HG03175 (cell line): ENCODE measurements at regions not wholly inside any gene's neighbourhood (a gene's known extent, or its start where the extent isn't known, plus 50 kb on each side); places are given as distances from the start of the nearest gene placed in this dataset.

Source experiments
- ATAC-seq: cut with Tn5 transposase; IDR thresholded peaks from one replicate; pipeline ENCODE4 v1.9.1; 2021; ENCODE audit warnings: mild to moderate bottlenecking, moderate library complexity; ENCODE audit not compliant: unreplicated experiment

- no peak for ATAC-seq
These were observed 247.0 kb downstream of the CHD9NB start for GRCh38 chr16:52805559-52806168.

- no peak for ATAC-seq
These were observed 252.3 kb downstream of the CHD9NB start for GRCh38 chr16:52800432-52800831.

DNA sequence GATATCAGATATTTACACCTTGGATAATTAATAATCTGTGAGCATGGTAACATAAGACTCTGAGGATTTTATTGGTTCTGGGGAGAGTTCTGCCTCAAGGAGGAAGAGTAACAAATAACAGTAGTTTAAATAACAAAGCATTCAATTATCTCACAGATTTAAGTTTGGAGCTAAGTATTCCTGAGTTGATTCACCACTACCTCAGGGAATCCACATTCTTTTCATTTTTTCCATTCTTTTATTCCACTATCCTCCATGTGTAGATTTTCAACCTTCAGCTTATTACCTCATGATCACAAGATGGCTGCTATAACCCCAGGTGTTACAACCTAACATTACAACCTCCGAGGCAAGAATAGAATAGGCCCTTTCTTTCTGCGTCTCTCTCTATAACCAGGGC, 252.2 kb upstream of the TOX3 start:
- ATAC-seq: no peak

- no peak for ATAC-seq
These were observed 240.8 kb upstream of the TOX3 start for GRCh38 chr16:52787709-52788108.

DNA sequence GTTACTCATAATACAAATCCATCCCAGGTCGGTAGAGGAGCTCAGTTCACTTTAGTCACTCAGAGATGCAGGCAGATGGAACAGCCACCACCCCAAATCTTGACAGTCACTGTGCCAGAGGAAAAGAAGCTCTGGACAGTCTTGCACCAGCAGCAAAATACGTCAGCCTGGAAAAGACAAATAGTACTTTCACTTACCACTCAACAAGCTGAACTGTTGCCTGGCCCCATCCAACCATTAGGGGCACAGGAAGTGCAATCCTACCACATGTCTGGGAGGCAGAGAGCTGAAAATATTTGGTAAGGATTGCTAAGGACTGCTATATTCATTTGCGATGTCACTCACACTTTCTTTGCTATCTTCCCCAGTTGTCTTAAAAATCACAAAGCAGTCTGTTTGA, 239.1 kb upstream of the TOX3 start:
- ATAC-seq: no peak

- ATAC-seq: no peak
These were observed 238.7 kb upstream of the TOX3 start for GRCh38 chr16:52785653-52786052.

DNA sequence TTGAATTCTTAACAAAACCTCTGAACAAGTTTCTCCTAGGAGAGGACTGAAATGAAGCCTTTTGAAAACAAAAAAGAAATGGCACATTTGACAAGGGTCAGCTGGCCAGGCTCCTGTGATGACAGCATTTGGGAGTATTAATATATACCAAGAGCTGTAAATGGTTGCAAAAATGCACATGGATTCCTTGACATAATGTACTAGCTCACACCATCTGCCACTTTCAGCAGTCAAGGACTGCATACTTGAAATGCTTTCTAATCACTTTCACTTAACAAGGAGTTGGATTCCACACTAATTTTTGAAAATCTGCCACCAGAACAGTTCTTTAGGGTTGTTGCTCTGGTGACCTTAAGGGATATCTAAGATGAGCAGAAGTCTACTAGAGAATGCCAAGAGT, 236.7 kb upstream of the TOX3 start:
- no peak for ATAC-seq

- no peak for ATAC-seq
These were observed 234.2 kb upstream of the TOX3 start for GRCh38 chr16:52781005-52781630.

DNA sequence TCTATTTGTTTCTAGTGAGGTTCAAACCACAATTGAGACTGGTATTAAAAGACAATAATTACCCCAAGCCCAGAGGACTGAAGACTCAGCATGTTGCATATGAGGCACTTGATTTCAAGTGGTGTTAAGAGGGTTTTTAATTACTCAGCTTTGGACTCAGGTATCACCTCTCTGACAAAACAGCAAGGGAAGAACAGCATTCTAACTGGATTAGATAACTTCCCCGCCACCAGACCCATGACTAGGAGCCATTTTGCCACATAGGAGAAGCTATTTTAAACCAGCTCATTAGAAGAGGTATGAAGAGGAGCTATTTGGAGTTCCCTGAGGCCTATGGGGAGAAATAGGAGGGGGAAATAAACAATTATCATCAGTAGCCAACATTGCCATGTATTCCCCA, 226.1 kb upstream of the TOX3 start:
- no peak for ATAC-seq

DNA sequence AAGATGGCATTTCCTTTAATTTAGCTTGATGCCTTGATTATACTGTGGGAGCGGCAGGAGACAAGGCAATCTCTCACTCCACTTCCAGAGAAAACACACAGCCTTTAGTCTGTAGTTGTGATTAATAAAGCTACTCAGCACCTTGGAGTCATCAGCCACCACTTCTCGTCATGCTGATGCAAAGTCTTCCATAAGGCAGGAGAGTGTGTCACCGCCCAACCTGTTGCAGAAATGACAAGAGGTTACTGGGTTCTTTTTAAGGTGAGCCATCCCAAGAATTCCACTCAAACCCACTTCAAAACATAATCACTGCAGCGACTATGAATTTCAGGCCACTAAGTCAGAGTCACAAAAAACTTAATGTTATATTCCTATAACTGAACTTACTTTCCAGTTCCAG, 223.9 kb upstream of the TOX3 start:
- ATAC-seq: no peak

- no peak for ATAC-seq
These were observed 211.5 kb upstream of the TOX3 start for GRCh38 chr16:52758473-52758855.

GRCh38 chr16:52757746-52758472, 211.0 kb upstream of the TOX3 start:
- ATAC-seq: no peak

- ATAC-seq: no peak
These were observed 210.0 kb upstream of the TOX3 start for GRCh38 chr16:52756812-52757517.

DNA sequence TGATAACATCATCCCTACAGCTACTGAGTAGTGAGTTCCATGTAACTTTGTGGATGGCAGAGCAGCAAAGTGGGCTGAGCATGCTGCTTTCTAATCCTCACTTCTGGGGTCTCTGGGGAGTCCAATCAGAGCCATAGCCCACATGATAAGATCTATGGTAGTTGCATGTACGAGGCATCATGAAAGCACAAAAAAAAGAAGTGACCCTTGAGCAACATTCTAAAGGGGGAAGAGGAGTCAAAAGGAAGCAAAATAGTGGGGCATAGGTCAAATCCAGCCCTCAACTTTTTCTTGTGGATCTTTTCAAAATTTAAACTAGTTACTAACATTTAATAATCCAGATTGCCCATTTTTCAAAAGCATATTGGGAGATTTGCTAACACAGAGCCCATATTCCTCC, 208.5 kb upstream of the TOX3 start:
- ATAC-seq: no peak

- ATAC-seq: no peak
These were observed 204.1 kb upstream of the TOX3 start for GRCh38 chr16:52751035-52751434.

GRCh38 chr16:52748741-52749140, 201.8 kb upstream of the TOX3 start:
- no peak for ATAC-seq

DNA sequence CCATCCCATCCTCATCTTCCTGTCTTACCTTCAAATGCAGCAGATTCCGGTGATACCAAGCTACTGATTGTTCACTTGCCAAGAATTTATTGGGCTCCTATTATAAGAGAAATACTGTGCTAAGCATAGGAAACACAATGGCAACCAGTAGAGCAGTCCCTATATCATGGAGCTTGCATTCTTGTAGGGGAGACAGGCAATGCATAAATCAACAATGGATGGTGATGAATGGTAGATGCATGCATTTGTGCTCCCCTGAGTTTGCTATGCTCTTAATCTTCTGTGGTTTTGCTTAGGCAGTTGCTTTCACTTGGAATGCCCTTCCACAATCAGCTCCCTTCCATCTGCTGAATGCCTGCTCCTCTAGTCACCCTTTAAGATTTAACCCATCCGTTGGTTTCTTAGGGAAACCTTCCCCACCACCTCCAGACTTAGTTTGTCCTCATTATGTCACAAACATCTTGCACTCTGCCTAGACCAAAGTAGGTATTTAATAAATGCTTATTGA, 200.2 kb upstream of the TOX3 start:
- ATAC-seq: no peak

DNA sequence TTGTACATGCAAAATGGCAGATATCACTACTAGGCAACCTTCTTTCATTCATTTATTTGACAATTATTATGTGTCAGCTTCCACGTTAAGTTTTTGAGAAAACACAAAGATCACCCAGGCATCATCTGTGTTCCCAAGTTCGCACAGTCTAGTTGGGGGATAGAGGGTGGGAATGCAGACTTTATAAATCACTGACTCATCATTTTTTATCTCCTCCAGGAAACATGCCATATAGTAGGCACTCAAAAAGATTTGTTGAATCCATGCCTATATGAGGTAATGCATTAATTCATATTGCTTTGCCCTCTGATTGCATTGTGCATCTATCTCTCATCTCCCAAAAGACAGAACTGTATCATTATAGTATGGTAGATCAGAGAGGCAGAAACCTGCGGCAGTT, 196.8 kb upstream of the TOX3 start:
- no peak for ATAC-seq

DNA sequence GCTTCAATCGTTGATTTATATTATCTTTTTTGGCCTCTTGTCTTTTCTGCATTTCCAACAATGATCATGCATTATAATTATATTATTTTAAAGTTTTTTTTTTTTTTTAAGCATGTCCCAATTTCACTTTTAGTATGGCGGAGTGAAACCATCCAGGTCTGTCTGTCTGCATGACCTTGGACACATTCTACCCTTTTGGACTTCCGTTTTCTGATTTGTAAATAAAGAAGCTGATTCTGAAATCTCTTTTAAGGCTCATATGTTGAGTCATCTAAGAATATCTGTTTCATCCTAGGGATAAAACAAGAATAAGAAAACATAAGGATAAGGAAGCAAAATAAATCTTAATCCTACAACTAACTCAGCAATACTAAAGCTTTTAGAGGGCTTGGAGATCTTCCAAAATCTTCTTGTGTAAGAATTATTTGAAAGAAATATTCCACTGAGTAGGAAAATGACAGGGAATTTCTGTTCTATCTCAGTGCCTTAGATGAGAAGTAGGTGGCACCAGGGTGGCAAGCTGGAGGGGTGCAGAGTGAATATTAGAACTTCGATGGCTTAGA, 195.7 kb upstream of the TOX3 start:
- ATAC-seq: no peak

GRCh38 chr16:52742052-52742451, 195.1 kb upstream of the TOX3 start:
- no peak for ATAC-seq

- ATAC-seq: no peak
These were observed 194.4 kb upstream of the TOX3 start for GRCh38 chr16:52741351-52741750.
